HUDEP-2 (cell line): ENCODE measurements at regions not wholly inside any gene's neighbourhood (a gene's known extent, or its start where the extent isn't known, plus 50 kb on each side); places are given as distances from the start of the nearest gene placed in this dataset.

Experiments
- DNase-seq, 76 experiments: peaks; one replicate each; lab custom pipeline; 2025; ENCODE audit not compliant: unreplicated experiment in 76 of 76; lab: John Stamatoyannopoulos, UW

GRCh38 chrX:137483554-137483953, 82.4 kb upstream of the ZIC3 start:
- DNase-seq, result no peak

DNA sequence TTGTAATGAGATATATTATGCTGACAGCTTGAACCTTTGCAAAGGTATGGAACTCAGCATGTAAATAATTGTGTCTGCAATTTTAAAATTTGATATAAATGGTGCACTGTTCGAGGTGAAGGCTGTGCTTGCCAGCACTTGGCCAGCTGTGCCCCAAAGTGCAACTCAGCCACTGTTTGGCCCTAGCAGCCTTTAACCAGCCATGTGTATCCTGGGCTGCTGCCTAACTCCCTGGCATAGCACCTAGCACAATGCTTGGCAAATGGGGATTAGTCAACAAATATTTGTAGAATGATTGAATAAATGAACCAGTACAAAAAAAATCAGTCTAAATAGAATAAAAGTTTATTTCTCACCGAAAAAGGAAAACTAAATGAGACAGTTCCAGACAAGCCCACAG, 83.8 kb upstream of the ZIC3 start:
- no peak for DNase-seq

- DNase-seq, result no peak
These were observed 86.5 kb upstream of the ZIC3 start for GRCh38 chrX:137479386-137479785.

GRCh38 chrX:137441711-137442110, 124.2 kb upstream of the ZIC3 start:
- no peak for DNase-seq

DNA sequence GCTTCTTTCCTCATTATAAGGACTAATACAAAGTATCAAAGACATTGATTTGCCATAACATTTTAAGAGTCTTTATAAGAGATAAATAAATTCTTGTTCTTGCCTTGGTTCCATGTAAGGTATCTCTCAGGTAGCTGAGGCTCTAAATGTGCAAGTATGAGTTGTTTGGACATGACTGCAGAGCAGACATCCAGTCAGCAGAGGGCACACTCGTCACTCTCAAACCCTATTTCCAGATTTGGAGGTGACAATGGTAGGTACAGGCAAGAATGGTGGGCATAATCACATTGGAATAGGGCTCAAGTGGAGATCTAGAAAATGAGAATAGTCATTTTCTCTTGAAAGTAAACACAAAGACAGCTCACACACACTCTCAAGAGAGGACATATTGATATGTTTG, 133.3 kb upstream of the ZIC3 start:
- DNase-seq, result peak in 3 of 76 experiments; percentile 1 to 15 (median 2)

- no peak for DNase-seq
These were observed 134.0 kb upstream of the ZIC3 start for GRCh38 chrX:137431693-137432488.

- no peak for DNase-seq
These were observed 134.9 kb upstream of the ZIC3 start for GRCh38 chrX:137430984-137431475.

- DNase-seq, result no peak
These were observed 135.6 kb upstream of the ZIC3 start for GRCh38 chrX:137430301-137430700.

DNA sequence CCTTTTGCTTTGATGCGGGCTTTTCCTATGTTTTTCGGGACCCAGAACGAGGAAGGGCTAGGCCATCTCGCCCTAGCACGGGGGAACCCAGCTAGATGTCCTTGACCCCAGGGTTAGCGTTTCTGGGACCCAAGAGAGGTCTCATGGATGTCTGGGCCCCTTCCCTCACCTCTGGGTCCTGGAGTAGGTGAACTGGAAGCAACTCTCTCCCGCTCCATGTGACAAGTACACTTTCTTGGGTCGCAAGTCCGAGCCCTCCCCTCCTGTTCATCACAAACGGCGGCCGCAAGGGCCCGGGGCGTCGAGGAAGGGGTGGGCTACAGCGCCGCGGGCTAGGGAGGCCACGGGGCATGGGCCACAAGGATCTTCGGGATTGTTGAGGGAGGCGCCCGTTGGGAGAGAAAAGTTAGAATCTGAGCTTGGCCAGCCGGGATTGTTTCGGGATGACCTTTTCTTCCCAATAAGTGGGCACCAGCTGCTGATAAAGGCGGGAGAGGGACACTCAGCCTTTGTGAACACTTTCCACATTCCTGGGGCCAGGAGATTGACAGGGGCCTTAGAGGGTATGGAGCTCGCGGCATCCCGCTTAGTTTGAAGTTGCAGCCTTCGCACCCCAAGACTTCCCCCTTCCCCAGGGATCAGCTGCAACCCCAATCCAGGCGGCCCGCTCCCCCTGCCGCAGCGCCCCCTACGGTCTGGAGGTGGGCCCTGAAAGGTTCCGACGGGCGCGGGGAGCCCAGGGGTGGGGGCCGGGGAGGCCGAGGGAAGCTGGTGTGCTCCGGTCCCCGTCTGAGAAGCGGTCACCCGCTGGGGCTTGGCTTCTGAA, 136.9 kb upstream of the ZIC3 start:
- DNase-seq, result no peak

- DNase-seq, result no peak
These were observed 137.7 kb upstream of the ZIC3 start for GRCh38 chrX:137428221-137428661.

DNA sequence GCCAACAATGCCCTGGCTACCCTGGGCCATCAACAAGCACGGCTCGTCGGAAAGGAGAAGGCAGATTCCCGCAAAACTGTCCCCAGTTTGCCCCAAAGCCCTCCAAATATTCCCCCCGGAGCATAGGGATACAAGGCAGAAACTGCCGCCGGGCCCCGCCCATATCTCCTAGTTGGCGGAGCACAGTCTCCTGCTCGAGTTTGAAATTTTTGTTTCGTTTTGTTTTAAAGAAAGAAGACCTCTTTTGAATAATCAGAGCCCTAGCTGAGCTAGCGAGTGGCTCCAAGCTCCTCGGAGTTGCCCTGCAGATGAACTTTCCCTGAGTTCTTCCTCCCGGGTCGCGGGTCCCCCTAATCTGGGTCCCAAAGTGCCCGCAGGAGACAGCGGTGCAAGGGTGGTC, 138.1 kb upstream of the ZIC3 start:
- DNase-seq, result no peak

GRCh38 chrX:137427426-137427778, 138.5 kb upstream of the ZIC3 start:
- no peak for DNase-seq

DNA sequence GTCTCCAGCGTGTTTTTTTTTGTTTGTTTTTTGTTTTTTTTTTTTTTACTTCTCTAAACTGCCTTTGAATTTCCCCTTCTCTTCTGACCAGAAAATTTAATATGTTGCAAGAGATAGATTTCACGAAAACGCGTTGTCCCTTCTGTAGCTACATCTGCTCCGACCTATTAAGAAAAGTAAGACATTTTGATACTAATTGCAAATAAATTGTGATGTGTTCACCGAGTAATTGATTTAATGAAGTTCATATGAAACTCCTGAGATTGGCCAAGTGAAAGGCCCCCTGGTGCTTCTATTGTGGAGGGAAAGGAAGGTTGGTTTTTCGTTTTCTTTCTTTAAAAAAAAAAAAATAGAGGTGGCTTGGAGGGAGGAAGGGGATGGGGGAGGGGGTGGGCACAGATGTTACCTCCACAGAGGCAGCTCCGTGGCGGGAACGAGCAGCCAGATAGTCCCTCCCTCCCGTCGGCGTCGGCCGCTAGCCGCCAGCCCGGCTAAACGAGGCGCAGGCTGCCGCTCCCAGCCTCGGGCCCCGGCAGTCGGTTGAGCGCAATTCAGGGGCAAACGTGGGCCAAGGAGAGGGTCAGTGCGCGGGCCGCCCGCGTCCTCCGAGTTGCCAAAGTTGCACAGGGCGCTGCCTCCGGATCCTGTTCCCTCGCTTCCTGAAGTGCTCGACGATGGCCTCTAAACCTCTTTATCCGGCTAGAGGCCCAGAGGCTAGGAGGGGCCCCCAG, 139.1 kb upstream of the ZIC3 start:
- no peak for DNase-seq

GRCh38 chrX:137425986-137426385, 139.9 kb upstream of the ZIC3 start:
- DNase-seq, result no peak

GRCh38 chrX:137425273-137425902, 140.5 kb upstream of the ZIC3 start:
- DNase-seq, result no peak

DNA sequence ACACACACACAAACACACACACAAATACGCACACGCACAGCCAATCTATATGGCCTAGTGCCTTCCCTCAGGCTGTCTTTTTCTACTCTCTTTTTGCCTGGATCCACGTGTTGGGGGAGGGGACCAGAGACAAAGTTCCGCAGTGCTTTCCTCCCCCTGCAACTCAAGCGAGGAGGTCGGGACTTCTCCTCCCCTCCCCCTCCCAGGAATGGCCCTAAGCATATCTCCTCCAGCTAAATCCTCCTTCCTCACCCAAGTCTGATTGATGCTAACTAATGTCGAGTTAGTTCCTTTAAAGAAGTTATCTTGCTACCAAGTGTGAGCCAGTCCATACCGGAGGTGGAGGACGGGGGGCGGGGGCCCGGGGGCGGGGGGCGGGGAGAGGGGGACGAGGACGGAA, 141.2 kb upstream of the ZIC3 start:
- no peak for DNase-seq

- no peak for DNase-seq
These were observed 142.7 kb upstream of the ZIC3 start for GRCh38 chrX:137423241-137423640.

GRCh38 chrX:137418086-137418485, 147.8 kb upstream of the ZIC3 start:
- no peak for DNase-seq

DNA sequence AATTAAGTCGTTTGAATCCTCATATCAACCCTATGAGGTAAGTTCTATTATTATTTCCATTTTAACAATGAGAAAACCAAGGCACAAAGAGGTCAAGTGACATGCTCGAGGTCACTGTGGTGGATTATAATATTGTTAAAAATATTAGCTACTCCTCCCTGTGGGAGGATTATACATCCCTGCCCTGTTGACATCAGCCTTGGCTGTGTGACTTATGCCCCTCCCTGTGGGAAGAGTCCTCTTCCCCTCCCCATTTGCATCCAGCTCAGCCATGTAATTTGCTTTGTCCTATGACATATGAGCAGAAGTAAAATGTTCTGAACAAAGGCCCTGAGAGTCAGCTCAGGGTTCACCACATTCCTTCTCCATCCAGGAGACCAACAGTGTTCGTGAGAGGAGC, 152.7 kb upstream of the ZIC3 start:
- no peak for DNase-seq

GRCh38 chrX:137405449-137406140, 160.3 kb upstream of the ZIC3 start:
- DNase-seq, result no peak
